MM.1S (cell line): ENCODE measurements at regions not wholly inside any gene's neighbourhood (a gene's known extent, or its start where the extent isn't known, plus 50 kb on each side); places are given as distances from the start of the nearest gene placed in this dataset.
"Not testable (repeated sequence)": the region's sequence is repeated elsewhere in the genome, so short reads cannot be mapped to it uniquely, and the experiment has no call there.

Experiments
- DNase-seq: peaks from one replicate; pipeline ENCODE4 v3.0.0-alpha.2; 2015
- H2AFZ ChIP-seq: fragments of 300-600 bp; sonication (generic); 2 replicates; pipeline ENCODE4 v1.6.0; 2016; ENCODE audit warnings: antibody characterized with exemption, low read length
- H3F3A ChIP-seq: fragments of 300-600 bp; sonication (generic); 2 replicates; pipeline ENCODE4 v1.6.1; 2016; ENCODE audit warnings: mild to moderate bottlenecking, antibody characterized with exemption, low read length, moderate library complexity, mixed read lengths; ENCODE audit not compliant: insufficient read depth
- H3K27ac ChIP-seq: fragments of 300-600 bp; sonication (generic); 2 replicates; pipeline ENCODE4 v1.5.1; 2016; ENCODE audit warnings: mild to moderate bottlenecking, low read length
- H3K27me3 ChIP-seq: fragments of 300-600 bp; sonication (generic); replicated peaks from 2 replicates; pipeline ENCODE4 v1.6.0; 2016; ENCODE audit warnings: low read length; ENCODE audit not compliant: insufficient read depth
- H3K36me3 ChIP-seq: fragments of 300-600 bp; sonication (generic); replicated peaks from 2 replicates; pipeline ENCODE4 v1.6.1; 2016; ENCODE audit warnings: mild to moderate bottlenecking, low read length, mixed read lengths; ENCODE audit not compliant: insufficient read depth
- H3K4me1 ChIP-seq: fragments of 300-600 bp; sonication (generic); 2 replicates; pipeline ENCODE4 v1.6.1; 2016; ENCODE audit warnings: low read length, mixed read lengths
- H3K4me2 ChIP-seq: fragments of 300-600 bp; sonication (generic); 2 replicates; pipeline ENCODE4 v1.6.0; 2016; ENCODE audit warnings: low read depth, low read length
- H3K4me3 ChIP-seq: fragments of 300-600 bp; sonication (generic); 2 replicates; pipeline ENCODE4 v1.5.1; 2016; ENCODE audit warnings: low read length, mixed read lengths
- H3K79me2 ChIP-seq: fragments of 300-600 bp; sonication (generic); 2 replicates; pipeline ENCODE4 v1.6.1; 2016; ENCODE audit warnings: mixed run types, low read length, mixed read lengths
- H3K9ac ChIP-seq: fragments of 300-600 bp; sonication (generic); 2 replicates; pipeline ENCODE4 v1.6.1; 2016; ENCODE audit warnings: low read length, mixed read lengths
- H3K9me2 ChIP-seq: fragments of 300-600 bp; sonication (generic); replicated peaks from 2 replicates; pipeline ENCODE4 v1.6.1; 2016; ENCODE audit warnings: mild to moderate bottlenecking, low read length, mixed read lengths; ENCODE audit not compliant: insufficient read depth
- H3K9me3 ChIP-seq: fragments of 300-600 bp; sonication (generic); replicated peaks from 2 replicates; pipeline ENCODE4 v1.6.1; 2016; ENCODE audit warnings: mild to moderate bottlenecking, low read length, mixed read lengths; ENCODE audit not compliant: insufficient read depth
- H4K20me1 ChIP-seq: fragments of 300-600 bp; sonication (generic); 2 replicates; pipeline ENCODE4 v1.6.1; 2016; ENCODE audit warnings: mild to moderate bottlenecking, low read length, moderate library complexity, mixed read lengths; ENCODE audit not compliant: insufficient read depth
- CTCF ChIP-seq: fragments of 300-600 bp; sonication (generic); IDR thresholded peaks from 2 replicates; pipeline ENCODE4 v1.5.1; 2016; ENCODE audit warnings: antibody characterized with exemption, low read length, mixed read lengths
- EZH2 ChIP-seq: fragments of 300-600 bp; sonication (generic); optimal IDR thresholded peaks from 2 replicates; pipeline ENCODE3; 2017; ENCODE audit warnings: low read depth, mild to moderate bottlenecking, antibody characterized with exemption, low read length, mixed read lengths
- EZH2phosphoT487 ChIP-seq: fragments of 300-600 bp; sonication (generic); IDR thresholded peaks from 2 replicates; pipeline ENCODE4 v1.6.1; 2018; ENCODE audit warnings: antibody characterized with exemption, low read length

- Histone ChIP-seq H3K9me2 (no peaks in the 10 kb centered on the region), H3K79me2 (no peaks in the 10 kb centered on the region), H3F3A (no peaks in the 10 kb centered on the region), H3K27ac (no peak overlapping the region), H3K9ac (no peak overlapping the region), H3K36me3 (no peaks in the 10 kb centered on the region), H3K4me2 (no peak overlapping the region), H3K27me3 (no peaks in the 10 kb centered on the region), H3K4me1 (no peaks in the 10 kb centered on the region), H3K9me3 (no peaks in the 10 kb centered on the region), H2AFZ (no peak overlapping the region), H3K4me3 (no peak overlapping the region), H4K20me1 (no peaks in the 10 kb centered on the region)
- DNase-seq, result no peak
- TF ChIP-seq EZH2phosphoT487 (no peak), CTCF (no peak)
Observed at GRCh38 chr4:148845609-148846008, 403.4 kb upstream of the NR3C2 start.

GRCh38 chr4:148843625-148844024, 401.4 kb upstream of the NR3C2 start:
- no peaks in the 10 kb centered on the region for H3F3A ChIP-seq
- no peak overlapping the region for H3K4me2 ChIP-seq
- H3K9ac ChIP-seq, result no peak overlapping the region
- H2AFZ ChIP-seq, result no peak overlapping the region
- no peak for DNase-seq
- H3K4me1 ChIP-seq, result no peaks in the 10 kb centered on the region
- no peaks in the 10 kb centered on the region for H3K9me2 ChIP-seq
- no peaks in the 10 kb centered on the region for H3K9me3 ChIP-seq
- H4K20me1 ChIP-seq, result no peaks in the 10 kb centered on the region
- no peaks in the 10 kb centered on the region for H3K36me3 ChIP-seq
- H3K4me3 ChIP-seq, result no peak overlapping the region
- no peak overlapping the region for H3K27ac ChIP-seq
- H3K79me2 ChIP-seq, result no peaks in the 10 kb centered on the region
- TF ChIP-seq EZH2 (no peak), CTCF (no peak), EZH2phosphoT487 (no peak)
- no peaks in the 10 kb centered on the region for H3K27me3 ChIP-seq

- DNase-seq, result no peak
- Histone ChIP-seq H3K4me3 (no peak overlapping the region), H3K9me2 (no peaks in the 10 kb centered on the region), H4K20me1 (no peaks in the 10 kb centered on the region), H3K27ac (no peak overlapping the region), H3K4me2 (no peak overlapping the region), H3K79me2 (no peaks in the 10 kb centered on the region), H3K9me3 (no peaks in the 10 kb centered on the region), H3K36me3 (no peaks in the 10 kb centered on the region), H3K9ac (no peak overlapping the region), H2AFZ (no peak overlapping the region), H3K4me1 (no peaks in the 10 kb centered on the region), H3K27me3 (no peaks in the 10 kb centered on the region), H3F3A (no peaks in the 10 kb centered on the region)
- TF ChIP-seq EZH2, result no peak
- no peak for TF ChIP-seq EZH2phosphoT487
- no peak for TF ChIP-seq CTCF
Observed at GRCh38 chr4:148842843-148843242, 400.6 kb upstream of the NR3C2 start.

GRCh38 chr4:148837571-148837970, 395.4 kb upstream of the NR3C2 start:
- H3K36me3 ChIP-seq, H3K9ac ChIP-seq, H3K27me3 ChIP-seq, H3K4me3 ChIP-seq, H3K9me2 ChIP-seq, DNase-seq, H3F3A ChIP-seq, H2AFZ ChIP-seq, H3K9me3 ChIP-seq, H3K79me2 ChIP-seq, H4K20me1 ChIP-seq, H3K4me2 ChIP-seq, H3K27ac ChIP-seq: not testable (repeated sequence)
- H3K4me1 ChIP-seq, result peaks cover 14% of the 10 kb centered on the region
